GM12874 (cell line): ENCODE measurements at regions not wholly inside any gene's neighbourhood (a gene's known extent, or its start where the extent isn't known, plus 50 kb on each side); places are given as distances from the start of the nearest gene placed in this dataset.

ENCODE experiments used
- CTCF ChIP-seq: IDR thresholded peaks from 2 replicates; pipeline ENCODE4 v1.5.1; 2011; ENCODE audit warnings: low read depth, mild to moderate bottlenecking, control low read depth, low read length, moderate library complexity; ENCODE audit not compliant: insufficient read depth

GRCh38 chr12:58530742-58531062 is 389.6 kb downstream of the LRIG3 start:
- TF ChIP-seq CTCF = no peak

GRCh38 chr12:58532855-58533608 is 387.3 kb downstream of the LRIG3 start:
- TF ChIP-seq CTCF = no peak

- no peak for TF ChIP-seq CTCF
These were observed 386.7 kb downstream of the LRIG3 start for GRCh38 chr12:58533652-58534051.

GRCh38 chr12:58537278-58537677 is 383.0 kb downstream of the LRIG3 start:
- no peak for TF ChIP-seq CTCF

- TF ChIP-seq CTCF = no peak
These were observed 381.0 kb downstream of the LRIG3 start for GRCh38 chr12:58539295-58539694.

GRCh38 chr12:58540480-58541299 is 379.6 kb downstream of the LRIG3 start:
- peak; percentile 63 for TF ChIP-seq CTCF

GRCh38 chr12:58541300-58541690 is 379.0 kb downstream of the LRIG3 start:
- no peak for TF ChIP-seq CTCF
